ENCODE measurements at regions not wholly inside any gene's neighbourhood (a gene's known extent, or its start where the extent isn't known, plus 50 kb on each side); places are given as distances from the start of the nearest gene placed in this dataset.
A peak's percentile ranks its signal among the peaks of the same experiment; 100 is the strongest.

DNA sequence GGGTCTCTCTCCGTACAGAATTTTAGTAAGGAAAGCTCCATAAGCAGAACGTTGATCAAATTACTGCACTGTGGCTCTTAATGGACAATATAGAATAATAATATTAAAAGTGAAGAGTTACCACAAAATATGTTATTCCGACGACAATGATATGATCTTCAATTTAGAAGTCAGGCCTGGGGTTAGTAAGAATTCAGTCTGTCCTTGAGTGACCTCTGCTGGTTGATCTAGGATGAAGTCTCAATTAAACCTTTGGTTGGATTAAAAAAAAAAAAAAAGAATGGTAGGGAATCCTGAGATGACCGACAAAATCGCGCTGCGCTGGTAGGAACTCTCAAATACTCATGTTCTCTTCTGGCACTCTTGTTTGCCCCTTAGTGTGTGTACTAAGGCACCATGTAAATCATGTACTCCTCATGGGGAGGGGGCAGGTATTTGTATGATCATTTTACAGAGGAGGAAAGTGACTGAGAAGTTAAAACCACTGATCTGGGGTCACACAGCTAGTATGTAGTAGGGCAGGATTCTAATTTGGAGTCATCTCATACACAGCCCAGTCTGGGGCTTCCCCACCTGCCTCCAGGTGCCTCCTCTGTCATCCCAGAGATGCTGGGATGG lies 161.3 kb upstream of the NPVF start:
- ChIA-PET POLR2A (no interaction called here), CTCF (interaction anchor here (0.6 to 9.8 kb wide), 8 partner anchors 13 to 503 kb away, joined by 3 to 234 read pairs (median 6); no protein-coding TSS in a partner anchor)
- H3K27me3 ChIP-seq (ENCODE audit: control insufficient read depth, insufficient read depth, low read length) = peaks cover 12% of the 10 kb centered on the region
- H3K4me3 ChIP-seq (ENCODE audit: low read depth, low read length) = no peak overlapping the region
- peak; percentile 60 for TF ChIP-seq CTCF (IDR thresholded peaks at IDR 0.05; ENCODE audit: low read depth, low read length)
- H3K9me3 ChIP-seq (ENCODE audit: control insufficient read depth, insufficient read depth, low read length) = no peaks in the 10 kb centered on the region
- no peak overlapping the region for H3K27ac ChIP-seq (ENCODE audit: low read depth, low read length)
- no peak for DNase-seq (ENCODE audit: low read depth, low spot score)

DNA sequence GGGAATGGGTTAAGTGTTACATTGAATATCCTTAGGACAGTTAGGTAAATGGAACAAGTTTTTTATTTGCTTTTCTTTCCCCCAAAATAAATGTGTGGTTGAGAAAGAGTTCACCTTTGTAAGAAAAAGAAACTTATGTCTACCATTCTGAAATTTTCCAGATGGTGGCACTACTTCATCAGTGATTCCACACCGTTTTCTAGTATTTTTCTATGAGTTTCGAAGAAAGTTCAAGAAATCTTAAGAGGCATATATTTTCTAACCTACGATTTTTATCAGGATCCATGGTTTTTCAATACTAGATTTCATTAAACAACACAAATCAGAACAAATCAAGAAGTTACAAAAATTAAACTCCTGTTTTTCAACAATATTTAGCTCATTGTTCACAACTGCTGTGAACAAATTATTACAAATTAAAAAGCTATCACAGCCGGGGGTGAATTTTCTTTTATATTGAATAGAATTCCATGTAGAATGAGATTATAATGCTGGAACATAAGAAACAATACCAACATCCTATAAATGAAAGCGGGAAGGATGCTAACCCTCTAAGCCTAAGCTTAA lies 163.1 kb upstream of the NPVF start:
- CTCF ChIA-PET = interaction anchor here (0.6 to 9.8 kb wide), 22 partner anchors 9 to 974 kb away, joined by 3 to 234 read pairs (median 4); partner anchors contain the start of genes CYCS and NPVF
- peak; percentile 34 for TF ChIP-seq CTCF (IDR thresholded peaks at IDR 0.05; ENCODE audit: low read depth, low read length)
- Histone ChIP-seq H3K4me3 (ENCODE audit: low read depth, low read length) (no peak overlapping the region), H3K9me3 (ENCODE audit: control insufficient read depth, insufficient read depth, low read length) (no peaks in the 10 kb centered on the region), H3K27ac (ENCODE audit: low read depth, low read length) (no peak overlapping the region), H3K27me3 (ENCODE audit: control insufficient read depth, insufficient read depth, low read length) (peaks cover 12% of the 10 kb centered on the region)
- no peak for DNase-seq (ENCODE audit: low read depth, low spot score)
- POLR2A ChIA-PET = no interaction called here

DNA sequence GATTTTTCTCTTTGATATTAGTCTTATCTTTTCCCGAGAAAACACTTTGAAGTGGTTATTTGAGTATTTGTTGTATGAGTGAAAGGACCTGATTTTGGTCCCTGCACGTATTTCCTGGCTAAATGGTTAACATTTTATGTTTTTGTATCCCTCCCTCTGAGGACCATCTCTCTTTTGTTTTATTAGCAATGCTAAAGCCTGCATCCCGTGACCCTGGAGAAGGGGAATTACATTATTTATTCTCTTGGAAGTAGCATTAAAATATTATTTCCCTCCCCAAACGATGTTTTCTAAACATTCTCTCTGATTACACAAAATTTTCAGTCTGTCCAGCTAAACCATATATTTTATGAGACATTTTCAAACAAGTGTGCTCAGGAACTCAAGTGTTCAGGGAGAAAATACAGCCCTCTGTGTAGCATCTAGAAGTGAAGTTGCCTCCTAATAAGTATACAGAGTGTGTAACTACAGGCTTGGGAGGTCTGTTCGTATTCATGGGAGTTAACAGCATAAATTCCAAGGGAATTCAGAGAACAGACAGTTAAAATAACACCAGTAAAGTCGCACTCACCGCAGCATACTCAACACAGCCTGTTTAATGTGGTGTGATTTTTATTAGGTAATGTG lies 163.8 kb upstream of the NPVF start:
- Histone ChIP-seq H3K9me3 (ENCODE audit: control insufficient read depth, insufficient read depth, low read length) (no peaks in the 10 kb centered on the region), H3K27ac (ENCODE audit: low read depth, low read length) (no peak overlapping the region), H3K4me3 (ENCODE audit: low read depth, low read length) (no peak overlapping the region), H3K27me3 (ENCODE audit: control insufficient read depth, insufficient read depth, low read length) (peaks cover 9% of the 10 kb centered on the region)
- POLR2A ChIA-PET = no interaction called here
- CTCF ChIA-PET = interaction anchor here (0.6 to 9.8 kb wide), 19 partner anchors 10 to 973 kb away, joined by 3 to 234 read pairs (median 4); partner anchors contain the start of genes CYCS and NPVF
- no peak for TF ChIP-seq CTCF (IDR thresholded peaks at IDR 0.05; ENCODE audit: low read depth, low read length)
- DNase-seq (ENCODE audit: low read depth, low spot score) = no peak

- ChIA-PET POLR2A (no interaction called here), CTCF (interaction anchor here (2.5 to 9.8 kb wide), 5 partner anchors 125 to 973 kb away, joined by 9 to 234 read pairs (median 73); no protein-coding TSS in a partner anchor)
- no peak overlapping the region for H3K4me3 ChIP-seq (ENCODE audit: low read depth, low read length)
- no peak for DNase-seq (ENCODE audit: low read depth, low spot score)
- no peaks in the 10 kb centered on the region for H3K9me3 ChIP-seq (ENCODE audit: control insufficient read depth, insufficient read depth, low read length)
- TF ChIP-seq CTCF (IDR thresholded peaks at IDR 0.05; ENCODE audit: low read depth, low read length) = no peak
- peaks cover 9% of the 10 kb centered on the region for H3K27me3 ChIP-seq (ENCODE audit: control insufficient read depth, insufficient read depth, low read length)
- H3K27ac ChIP-seq (ENCODE audit: low read depth, low read length) = no peak overlapping the region
Measured at GRCh38 chr7:25392588-25393338, 164.5 kb upstream of the NPVF start.

All from AG04450 (cell line).